Right renal pelvis (tissue), 4 donors: ENCODE measurements at regions not wholly inside any gene's neighbourhood (a gene's known extent, or its start where the extent isn't known, plus 50 kb on each side); places are given as distances from the start of the nearest gene placed in this dataset.

Experiments used
- DNase-seq, 4 donors: peaks; one replicate each; pipeline ENCODE4 v3.0.0-alpha.2; 2013; ENCODE audit warnings: low read depth in 4 of 4, low spot score in 3 of 4, missing footprints in 1 of 4

DNA sequence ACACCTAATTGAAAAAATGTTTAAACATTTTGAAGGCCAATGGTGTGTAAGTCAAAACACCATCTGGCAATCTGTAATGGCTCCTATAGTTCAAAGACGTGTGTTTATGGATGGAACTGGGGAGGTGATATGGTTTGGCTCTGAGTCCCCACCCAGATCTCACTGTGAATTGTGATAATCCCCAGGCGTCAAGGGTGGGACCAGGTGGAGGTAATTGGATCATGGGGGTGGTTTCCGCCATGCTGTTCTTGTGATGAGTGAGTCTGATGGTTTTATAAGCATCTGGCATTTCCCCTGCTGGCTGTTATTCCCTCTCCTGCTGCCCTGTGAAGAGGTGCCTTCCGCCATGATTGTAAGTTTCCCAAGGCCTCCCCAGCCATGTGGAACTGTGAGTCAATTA is 52.2 kb downstream of the ADRA2C start:
- DNase-seq = no peak

- no peak for DNase-seq
Measured at GRCh38 chr4:3819210-3819919, 53.2 kb downstream of the ADRA2C start.

- DNase-seq = no peak
Measured at GRCh38 chr4:3820016-3820805, 54.0 kb downstream of the ADRA2C start.

DNA sequence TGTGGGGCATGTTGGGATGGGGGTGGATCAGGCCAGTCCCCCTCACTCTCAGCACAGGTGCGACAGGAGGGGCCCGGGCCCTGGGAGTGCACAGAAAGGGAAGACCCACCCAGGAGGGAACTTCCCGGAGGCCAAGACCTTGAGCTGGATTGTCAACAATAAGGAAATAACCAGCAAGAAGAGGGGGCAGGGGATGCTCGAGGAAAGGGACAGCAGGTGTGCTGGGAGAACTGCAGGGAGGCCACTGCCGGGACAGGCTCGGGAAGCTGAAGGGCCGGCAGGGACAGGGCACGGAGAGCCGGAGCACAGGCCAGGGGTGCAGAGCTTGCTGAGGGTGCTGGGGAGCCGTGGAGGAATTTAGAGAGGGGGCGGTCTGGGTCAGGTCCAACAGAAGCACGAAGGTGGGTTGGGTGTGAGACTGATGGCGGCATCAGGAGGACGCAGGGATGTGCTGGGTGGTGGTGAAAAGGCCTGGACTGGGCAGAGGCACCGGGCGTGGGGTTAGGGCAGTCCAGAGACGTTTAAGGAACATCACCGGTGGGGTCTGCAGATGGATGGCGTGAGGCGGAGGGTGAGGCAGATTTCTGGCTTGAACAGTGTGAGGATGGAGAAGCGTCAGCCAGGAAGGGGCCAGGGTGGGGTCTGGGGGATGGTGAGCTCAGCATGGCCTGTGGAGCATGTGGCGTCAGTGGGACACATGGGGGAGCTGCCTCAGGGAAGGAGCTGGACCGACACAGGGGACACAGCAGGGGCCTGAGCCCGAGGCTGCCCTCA is 54.8 kb downstream of the ADRA2C start:
- no peak for DNase-seq

GRCh38 chr4:3821580-3822229 is 55.5 kb downstream of the ADRA2C start:
- DNase-seq = no peak

DNA sequence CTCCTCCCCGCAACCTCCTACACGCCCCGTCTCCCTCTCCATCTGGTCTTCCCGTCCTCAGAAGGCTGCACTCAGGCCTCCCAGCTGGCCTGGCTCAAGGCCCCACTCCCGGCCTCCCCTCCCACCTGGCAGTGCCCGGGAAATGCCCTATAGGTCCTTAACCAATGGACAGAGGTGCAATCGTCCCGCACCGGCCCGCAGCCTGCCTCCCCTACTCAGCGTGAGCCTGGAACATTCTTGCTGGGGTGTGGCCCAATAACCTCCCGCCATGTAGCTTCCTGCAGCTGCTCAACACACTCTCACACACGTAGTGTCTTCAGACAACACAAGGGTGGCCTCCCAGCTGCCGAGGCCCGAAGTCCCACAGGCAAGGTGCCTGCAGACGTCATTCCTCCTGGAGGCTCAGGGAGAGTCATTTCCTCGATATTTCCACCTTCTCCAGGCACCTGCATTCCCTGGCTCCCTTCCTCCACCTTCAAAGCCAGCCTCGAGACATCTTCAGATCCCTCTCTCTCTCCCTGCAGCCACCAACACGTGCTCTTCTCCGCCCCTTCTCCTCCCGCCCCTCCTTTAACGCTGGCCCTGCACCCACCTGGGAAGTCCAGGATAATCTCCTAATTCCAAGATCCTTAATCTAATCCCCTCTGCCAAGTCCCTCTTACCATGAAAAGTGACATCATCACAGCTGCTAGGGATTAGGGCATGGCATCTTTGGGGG is 56.2 kb downstream of the ADRA2C start:
- DNase-seq = no peak

DNA sequence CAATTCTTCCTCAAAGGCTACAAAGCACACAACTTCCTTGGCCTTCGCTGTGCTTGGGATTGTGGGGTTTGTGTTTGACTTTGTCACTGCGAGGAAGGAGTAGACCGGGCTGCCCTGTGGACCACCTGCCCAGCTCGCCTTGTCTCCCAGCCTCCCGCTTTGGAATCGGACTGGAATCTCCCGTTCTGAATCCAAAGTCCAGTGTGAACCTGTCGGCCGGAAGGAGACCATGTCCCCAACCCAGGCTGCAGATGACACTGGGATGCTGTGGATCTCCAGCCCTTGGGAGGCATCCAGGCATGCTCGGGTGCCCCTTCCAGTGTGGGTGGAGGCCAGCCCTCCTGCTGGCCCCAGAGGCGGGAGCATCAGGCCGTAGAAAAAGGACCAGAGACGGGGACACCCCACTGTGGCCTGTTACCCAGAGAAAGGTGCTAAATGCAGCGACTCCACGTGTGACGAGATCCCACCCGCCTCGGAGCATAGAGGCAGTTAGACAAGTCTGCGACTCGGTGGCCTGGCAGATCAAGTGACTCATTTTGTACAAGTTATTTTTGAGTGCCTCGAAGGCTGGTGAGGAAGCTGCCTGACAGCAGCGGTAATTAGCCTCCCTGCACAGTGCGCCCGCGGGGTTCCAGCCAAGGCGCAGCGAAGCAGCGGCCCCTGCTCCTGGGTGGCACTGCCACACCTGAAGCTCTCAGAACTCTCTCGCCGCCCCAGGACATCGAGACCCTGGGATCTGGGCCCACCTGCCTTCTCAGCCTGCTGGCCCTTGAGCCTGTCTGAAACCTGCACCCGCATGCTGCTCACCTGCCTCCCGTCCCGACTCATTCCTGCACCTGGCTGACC is 57.5 kb downstream of the ADRA2C start:
- DNase-seq = no peak

GRCh38 chr4:3824521-3825270 is 58.5 kb downstream of the ADRA2C start:
- no peak for DNase-seq

DNA sequence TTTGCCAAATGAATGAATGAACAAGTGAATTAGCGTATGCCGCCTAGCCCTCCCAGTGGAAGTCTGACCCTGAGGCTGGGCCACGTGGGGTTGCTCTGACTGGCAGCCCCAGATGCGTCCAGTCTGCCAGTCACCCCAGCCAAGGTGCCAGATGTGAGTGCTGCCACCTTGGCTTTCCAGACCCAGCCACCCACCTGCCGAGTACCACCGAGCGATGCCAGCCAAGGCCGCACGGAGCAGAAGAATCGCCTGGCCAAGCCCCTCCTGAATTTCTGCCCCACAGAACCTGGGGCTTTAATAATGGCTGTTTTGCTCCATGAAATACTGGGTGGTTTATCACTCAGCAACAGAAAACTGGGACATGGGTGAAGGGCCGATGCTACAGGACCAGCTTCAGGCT is 59.3 kb downstream of the ADRA2C start:
- no peak for DNase-seq

GRCh38 chr4:3826247-3827172 is 60.3 kb downstream of the ADRA2C start:
- DNase-seq = no peak

GRCh38 chr4:3827616-3828492 is 61.7 kb downstream of the ADRA2C start:
- DNase-seq = no peak

- DNase-seq = no peak
Measured at GRCh38 chr4:3828546-3828945, 62.4 kb downstream of the ADRA2C start.

DNA sequence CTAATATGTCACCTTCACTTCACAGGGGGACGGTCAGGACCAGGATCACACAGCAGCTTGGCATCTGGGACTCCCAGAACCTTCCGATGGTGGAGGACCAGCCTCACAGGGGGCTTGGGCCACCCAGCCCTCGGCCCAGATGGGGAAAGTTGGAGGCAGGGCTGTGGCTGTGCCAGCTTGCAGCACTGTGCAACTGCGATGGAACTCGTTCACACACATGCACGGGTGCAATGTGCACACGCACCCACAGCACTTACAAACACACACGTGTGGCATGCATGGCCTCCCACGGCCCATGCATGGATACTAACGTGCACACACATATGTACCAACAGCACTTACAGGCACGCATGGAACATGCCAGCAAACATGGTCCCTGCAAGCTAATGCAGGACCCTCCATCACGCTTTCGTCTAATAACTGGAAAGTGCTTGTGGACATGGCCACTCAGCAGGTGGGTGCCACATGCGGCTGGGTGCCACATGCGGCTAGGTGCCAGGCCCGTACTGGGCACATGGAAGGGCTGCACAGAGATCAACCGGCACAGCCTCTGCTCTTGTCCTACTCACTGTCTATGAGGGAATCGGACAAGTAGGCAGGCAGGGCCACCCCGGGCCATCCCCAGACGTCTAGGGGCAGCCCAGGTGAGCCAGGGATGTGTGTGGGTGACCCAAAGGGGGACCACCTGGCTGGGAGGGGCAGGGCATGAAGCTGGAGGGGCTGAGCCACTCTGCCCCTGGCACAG is 63.2 kb downstream of the ADRA2C start:
- no peak for DNase-seq

DNA sequence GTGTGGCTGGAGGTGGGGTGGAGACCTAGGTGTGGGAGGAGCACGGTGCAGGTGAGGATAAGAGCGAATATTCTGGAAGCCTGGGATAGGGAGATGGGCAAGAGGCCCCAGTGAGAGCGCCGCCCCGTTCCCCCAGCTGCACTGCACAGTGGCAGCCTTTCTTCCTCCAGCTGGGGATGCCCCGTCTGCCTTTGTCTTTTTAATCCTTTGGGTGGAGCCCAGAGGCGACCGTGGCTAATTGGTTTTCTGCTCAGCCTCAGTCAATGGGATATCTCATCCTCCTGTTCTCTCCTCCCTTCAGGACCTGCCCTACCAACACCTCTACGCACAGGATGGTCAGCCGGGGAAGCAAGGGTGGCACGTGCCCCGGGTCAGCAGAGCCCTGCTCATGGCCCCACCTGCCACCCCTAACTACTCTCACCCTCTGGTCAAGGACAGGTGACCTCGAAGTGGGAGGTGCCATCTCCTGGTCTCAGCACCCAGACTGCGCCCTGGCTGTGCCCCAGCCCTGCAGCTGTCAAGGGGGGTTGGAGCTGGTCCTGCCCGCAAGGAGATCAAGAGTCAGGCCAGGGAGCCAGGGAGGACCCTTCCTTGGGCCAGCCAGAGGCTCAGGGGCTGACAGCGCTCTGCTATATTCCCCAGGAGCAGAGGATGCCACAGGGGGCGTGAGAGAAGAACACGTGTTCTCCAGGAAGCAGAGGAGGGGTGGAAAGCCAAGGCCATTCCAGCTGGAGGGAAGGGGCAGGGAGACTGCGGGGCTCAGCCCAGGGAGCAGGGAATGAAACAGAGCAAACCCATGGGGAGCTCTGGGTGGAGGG is 64.0 kb downstream of the ADRA2C start:
- no peak for DNase-seq
